ENCODE measurements at regions not wholly inside any gene's neighbourhood (a gene's known extent, or its start where the extent isn't known, plus 50 kb on each side); places are given as distances from the start of the nearest gene placed in this dataset.
"Not testable (repeated sequence)": the region's sequence is repeated elsewhere in the genome, so short reads cannot be mapped to it uniquely, and the experiment has no call there.

- peak; percentile 2 for DNase-seq (ENCODE audit: low read depth, low spot score)
These were observed 160.8 kb upstream of the KYNU start for GRCh38 chr2:142716463-142717242.

DNA sequence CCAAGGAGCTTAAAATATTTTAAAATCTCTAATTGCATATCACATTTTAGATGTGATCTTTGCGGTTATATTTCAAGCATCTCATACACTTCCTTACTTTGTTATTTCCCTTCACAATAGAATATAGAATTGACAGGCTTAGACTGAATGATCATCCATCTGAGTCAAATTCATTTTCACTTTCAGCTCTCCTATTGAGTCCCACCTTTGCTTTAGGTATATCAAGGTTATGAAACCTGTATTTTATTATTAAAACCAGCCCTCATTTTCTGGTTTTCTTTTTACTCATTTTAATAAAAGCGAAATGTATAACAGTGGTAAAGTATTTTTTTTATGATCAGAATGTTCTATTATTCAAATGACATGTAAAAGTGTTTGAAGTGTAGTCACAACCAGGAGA, 162.9 kb upstream of the KYNU start:
- DNase-seq (ENCODE audit: low read depth, low spot score) = no peak

DNA sequence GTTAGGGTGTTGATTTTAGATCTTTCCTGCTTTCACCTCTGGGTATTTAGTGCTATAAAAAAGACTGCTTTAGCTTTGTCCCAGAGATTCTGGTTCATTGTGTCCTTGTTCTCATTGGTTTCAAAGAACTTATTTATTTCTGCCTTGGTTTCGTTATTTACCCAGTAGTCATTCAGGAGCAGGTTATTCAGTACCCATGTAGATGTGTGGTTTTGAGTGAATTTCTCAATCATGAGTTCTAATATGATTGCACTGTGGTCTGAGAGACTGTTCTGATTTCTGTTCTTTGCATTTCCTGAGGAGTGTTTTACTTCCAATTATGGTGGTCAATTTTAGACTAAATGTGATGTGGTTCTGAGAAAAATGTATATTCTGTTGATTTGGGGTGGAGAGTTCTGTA, 167.1 kb upstream of the KYNU start:
- no peak for DNase-seq (ENCODE audit: low read depth, low spot score)

DNA sequence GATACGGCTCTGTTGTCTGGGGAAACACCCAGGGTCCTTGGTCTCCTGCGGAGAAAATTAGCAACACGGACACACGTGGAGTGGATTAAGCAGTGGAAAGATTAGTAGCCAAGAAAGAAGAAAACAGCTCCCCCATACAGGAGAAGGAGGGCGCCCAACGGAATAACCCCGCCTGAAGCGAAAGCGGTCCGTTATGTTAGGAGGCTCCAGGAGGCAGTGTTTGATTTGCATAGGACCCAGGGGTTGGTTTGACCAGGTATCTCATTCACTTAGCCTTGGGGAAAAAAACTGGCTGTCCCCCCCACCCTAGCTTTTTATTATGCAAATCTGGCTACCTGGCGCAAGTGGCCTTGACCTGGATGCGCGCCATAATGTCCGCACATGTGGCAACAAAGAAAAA, 170.1 kb upstream of the KYNU start:
- DNase-seq (ENCODE audit: low read depth, low spot score) = no peak

- DNase-seq (ENCODE audit: low read depth, low spot score) = not testable (repeated sequence)
These were observed 175.1 kb upstream of the KYNU start for GRCh38 chr2:142702397-142702796.

GRCh38 chr2:142695350-142696257, 181.9 kb upstream of the KYNU start:
- not testable (repeated sequence) for DNase-seq (ENCODE audit: low read depth, low spot score)

GRCh38 chr2:142694282-142694681, 183.2 kb upstream of the KYNU start:
- no peak for DNase-seq (ENCODE audit: low read depth, low spot score)

GRCh38 chr2:142693171-142693950, 184.1 kb upstream of the KYNU start:
- DNase-seq (ENCODE audit: low read depth, low spot score) = no peak

DNA sequence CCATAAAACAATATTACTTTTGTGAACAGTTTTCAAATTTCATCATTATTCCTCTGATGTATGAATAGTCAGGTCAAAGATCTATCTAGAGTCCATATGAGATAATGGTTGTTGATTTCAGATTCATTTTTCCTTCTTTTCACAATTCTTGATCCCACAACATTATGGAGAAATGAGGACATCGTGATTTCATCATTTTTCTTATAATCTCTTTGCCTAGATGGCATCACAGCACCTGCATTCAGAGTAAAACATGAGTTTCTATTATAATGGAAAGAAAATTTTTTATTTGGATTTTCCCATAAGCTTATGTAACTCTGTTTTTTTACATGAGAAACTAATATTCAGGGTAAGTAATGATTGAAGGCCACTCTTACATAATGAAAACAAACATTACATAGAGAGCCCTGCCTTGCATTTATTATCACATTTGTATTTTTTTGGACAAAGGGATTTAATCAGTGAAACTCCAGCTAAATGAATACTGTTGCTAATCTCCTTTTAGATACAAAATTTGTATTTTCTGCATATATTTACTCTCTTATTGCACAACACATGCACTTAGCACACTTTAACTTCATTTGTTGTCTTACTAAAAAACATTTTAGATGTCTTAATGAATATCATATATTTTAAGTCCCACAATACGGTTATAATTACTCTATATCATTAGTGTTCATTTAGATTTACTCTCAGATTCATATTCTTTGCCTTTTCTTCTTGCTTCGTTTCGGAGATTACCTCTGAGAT, 188.4 kb upstream of the KYNU start:
- no peak for DNase-seq (ENCODE audit: low read depth, low spot score)

DNA sequence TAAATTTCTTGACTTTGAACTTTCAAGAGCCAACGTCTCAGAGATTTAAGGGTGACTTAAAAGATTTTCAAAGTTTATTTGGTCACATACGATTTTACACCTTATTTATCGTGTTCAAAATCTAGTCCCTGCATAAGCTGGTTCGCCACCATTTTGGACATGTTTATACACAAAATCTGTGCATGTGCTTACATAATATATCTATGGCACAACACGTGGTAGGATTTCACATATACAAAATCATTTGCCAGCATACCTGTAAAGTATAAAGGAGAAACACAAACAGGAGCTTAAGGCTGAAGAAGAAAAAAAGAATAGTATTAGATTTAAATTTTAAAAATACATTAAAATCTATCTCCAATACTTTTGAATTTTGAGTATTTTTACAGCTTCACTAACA, 190.0 kb upstream of the KYNU start:
- no peak for DNase-seq (ENCODE audit: low read depth, low spot score)

DNA sequence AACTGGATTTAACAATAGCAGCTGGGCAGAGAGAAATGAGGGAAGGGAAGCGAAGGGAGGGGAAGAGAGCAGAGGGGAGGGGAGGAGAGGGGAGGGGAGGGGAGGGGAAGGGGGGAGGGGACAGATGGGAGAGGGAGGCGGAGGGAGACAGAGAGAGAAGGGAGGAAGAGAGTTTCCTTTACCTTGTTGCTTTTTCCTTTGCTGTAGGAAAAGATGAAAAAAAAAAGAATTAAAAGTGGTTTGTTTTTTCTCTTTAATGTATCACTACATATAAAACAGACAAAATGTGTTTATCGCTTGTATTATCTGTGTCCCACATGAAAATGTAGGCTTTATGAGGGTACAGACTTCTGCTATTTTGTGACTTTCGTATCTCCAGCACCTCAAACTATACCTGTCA, 190.4 kb upstream of the KYNU start:
- DNase-seq (ENCODE audit: low read depth, low spot score) = no peak

- DNase-seq (ENCODE audit: low read depth, low spot score) = no peak
These were observed 192.8 kb upstream of the KYNU start for GRCh38 chr2:142684667-142685066.

DNA sequence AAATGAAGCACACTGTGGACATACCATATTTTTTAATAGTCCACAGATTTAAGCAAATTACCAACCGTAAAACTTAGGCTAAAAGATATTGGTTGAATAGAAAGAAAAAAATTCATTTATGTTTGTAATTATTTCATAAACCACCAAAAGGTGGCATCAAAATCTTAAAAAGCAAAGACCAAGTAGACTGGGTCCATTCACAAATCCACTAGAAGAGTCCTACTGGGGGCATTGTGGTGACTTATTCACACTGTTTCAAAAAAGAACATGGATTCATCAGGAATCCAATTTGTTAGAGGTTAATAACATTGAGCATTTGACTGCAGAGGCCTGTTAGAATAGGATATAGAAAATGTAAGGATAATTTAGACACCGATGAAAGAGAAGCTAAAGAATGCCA, 194.9 kb upstream of the KYNU start:
- DNase-seq (ENCODE audit: low read depth, low spot score) = no peak

DNA sequence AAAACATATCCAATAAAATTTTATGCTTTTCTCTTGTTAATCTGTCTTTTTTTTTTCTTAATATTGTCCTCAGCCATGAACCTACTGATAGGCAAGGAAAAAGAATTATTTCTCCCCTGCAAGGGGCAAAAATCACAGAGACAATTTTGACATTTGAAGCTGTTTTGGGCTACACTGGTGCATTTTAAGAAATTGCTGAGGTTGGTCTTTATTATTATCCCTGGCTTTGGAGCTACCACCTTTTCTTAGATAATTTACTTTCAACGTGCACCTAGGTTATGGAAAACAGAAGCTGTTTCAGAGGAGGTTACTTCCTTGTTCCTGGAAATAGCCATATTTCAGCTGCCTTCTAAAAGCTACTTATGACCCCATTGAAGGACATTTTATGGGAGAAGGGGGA, 195.5 kb upstream of the KYNU start:
- DNase-seq (ENCODE audit: low read depth, low spot score) = no peak

DNA sequence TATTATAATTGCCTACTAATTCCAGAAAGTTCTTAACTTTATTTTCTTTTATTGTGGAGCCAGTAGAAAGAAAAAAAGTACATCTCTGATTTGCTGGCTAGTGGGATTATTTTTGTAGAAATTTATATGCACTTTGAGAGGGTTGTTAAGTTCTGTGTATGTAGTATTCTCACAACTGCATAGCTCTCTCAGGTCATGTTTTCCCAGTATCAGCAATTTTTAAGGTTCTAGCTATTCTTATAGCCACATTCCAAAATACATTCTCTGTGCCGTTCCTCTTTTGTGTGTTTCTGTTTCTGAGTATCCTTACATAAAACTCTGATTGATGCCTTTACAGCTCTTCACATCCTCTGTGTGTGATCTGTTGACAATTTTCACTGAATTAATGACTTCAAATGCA, 199.3 kb upstream of the KYNU start:
- DNase-seq (ENCODE audit: low read depth, low spot score) = no peak

GRCh38 chr2:142675398-142675797, 202.1 kb upstream of the KYNU start:
- DNase-seq (ENCODE audit: low read depth, low spot score) = no peak

GRCh38 chr2:142673836-142674235, 203.6 kb upstream of the KYNU start:
- no peak for DNase-seq (ENCODE audit: low read depth, low spot score)

DNA sequence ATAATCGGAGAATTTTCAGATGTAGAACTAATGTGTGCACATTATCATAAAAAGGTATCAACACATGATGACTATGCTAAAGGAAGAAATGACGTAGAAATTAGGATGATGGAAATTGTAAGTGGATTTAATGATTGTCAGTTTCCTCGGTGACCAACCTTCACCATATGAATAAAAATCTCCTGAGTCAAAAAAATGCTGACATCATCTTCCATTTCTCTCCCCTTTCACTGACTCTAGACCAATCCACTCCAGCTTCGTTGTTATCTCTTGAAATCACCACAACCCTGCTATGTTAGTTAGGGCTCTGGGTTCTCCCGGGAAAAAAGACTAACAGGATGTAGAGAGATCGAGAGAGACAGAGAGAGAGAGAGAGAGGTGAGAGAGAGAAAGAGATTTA, 204.8 kb upstream of the KYNU start:
- no peak for DNase-seq (ENCODE audit: low read depth, low spot score)

- DNase-seq (ENCODE audit: low read depth, low spot score) = no peak
These were observed 207.1 kb upstream of the KYNU start for GRCh38 chr2:142670362-142670761.

GRCh38 chr2:142668420-142668819, 209.0 kb upstream of the KYNU start:
- no peak for DNase-seq (ENCODE audit: low read depth, low spot score)

DNA sequence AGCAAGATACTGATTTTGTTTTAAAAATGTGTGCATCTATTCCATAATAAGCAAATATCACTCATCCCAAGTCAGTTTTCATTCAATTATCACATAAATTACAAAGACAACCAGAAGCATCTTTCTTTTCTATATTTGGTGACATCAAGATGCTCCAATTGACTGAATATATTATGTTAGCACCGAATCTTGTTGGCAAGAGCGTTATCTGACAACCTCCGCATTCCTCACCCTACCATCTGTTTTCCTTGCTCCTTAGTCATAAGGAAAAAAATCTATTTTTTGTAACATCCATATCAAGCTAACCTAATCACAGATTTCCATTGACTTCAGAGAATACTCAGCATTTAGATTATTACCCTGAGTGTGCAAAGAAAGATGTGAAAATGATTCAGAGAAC, 212.2 kb upstream of the KYNU start:
- DNase-seq (ENCODE audit: low read depth, low spot score) = no peak
